Common myeloid progenitor, CD34-positive (primary cell): ENCODE measurements at regions not wholly inside any gene's neighbourhood (a gene's known extent, or its start where the extent isn't known, plus 50 kb on each side); places are given as distances from the start of the nearest gene placed in this dataset.

Experiments
- CTCF ChIA-PET: fragments of 350-600 bp; sonication (Branson Sonifier 250); formaldehyde crosslinking; loops from one replicate; lab custom pipeline; 2021; ENCODE audit warnings: antibody characterized with exemption; lab: Charles Lee
- POLR2A ChIA-PET: fragments of 350-600 bp; sonication (Branson Sonifier 250); formaldehyde crosslinking; loops from one replicate; lab custom pipeline; 2021; ENCODE audit warnings: antibody characterized with exemption; lab: Charles Lee
- DNase-seq, 3 donors: peaks; one replicate each; pipeline versions ENCODE4 v3.0.0 to v3.0.0-alpha.2; 2013
- H3K27ac ChIP-seq, 2 experiments: 1 replicate in 1 of 2; 2 replicates in 1 of 2; pipeline ENCODE4 v1.7.0; 2013; ENCODE audit warnings: inconsistent platforms in 2 of 2, low read length in 2 of 2, mild to moderate bottlenecking in 2 of 2, low read depth in 1 of 2, moderate library complexity in 1 of 2; ENCODE audit not compliant: severe bottlenecking in 2 of 2, insufficient read depth in 1 of 2, poor library complexity in 1 of 2
- H3K27me3 ChIP-seq, 5 experiments: replicated peaks in 2 of 5; 1 replicate in 3 of 5; 2 replicates in 2 of 5; pipeline versions ENCODE4 v1.6.1 to v1.7.0; 2013; ENCODE audit warnings: low read length in 4 of 5, mild to moderate bottlenecking in 2 of 5, moderate library complexity in 2 of 5, inconsistent platforms in 1 of 5; ENCODE audit not compliant: insufficient read depth in 5 of 5, control insufficient read depth in 4 of 5
- H3K36me3 ChIP-seq, 4 experiments: 1 replicate in 2 of 4; 2 replicates in 2 of 4; pipeline versions ENCODE4 v1.6.1 to v1.7.0; 2013; ENCODE audit warnings: low read length in 3 of 4, control low read depth in 1 of 4, mild to moderate bottlenecking in 1 of 4; ENCODE audit not compliant: control insufficient read depth in 4 of 4, insufficient read depth in 4 of 4
- H3K4me1 ChIP-seq, 4 experiments: 1 replicate in 3 of 4; 2 replicates in 1 of 4; pipeline versions ENCODE4 v1.6.1 to v1.7.1; 2013; ENCODE audit warnings: low read length in 3 of 4, mild to moderate bottlenecking in 3 of 4, control low read depth in 1 of 4, inconsistent platforms in 1 of 4, moderate library complexity in 1 of 4; ENCODE audit not compliant: control insufficient read depth in 4 of 4, insufficient read depth in 4 of 4; ENCODE audit errors: control extremely low read depth in 1 of 4
- H3K4me3 ChIP-seq, 7 experiments: 1 replicate in 4 of 7; 2 replicates in 3 of 7; pipeline versions ENCODE4 v1.5.1 to v1.7.0; 2013; ENCODE audit warnings: mild to moderate bottlenecking in 7 of 7, low read length in 6 of 7, moderate library complexity in 6 of 7, inconsistent platforms in 2 of 7, low read depth in 2 of 7, control low read depth in 1 of 7; ENCODE audit not compliant: insufficient read depth in 4 of 7, control insufficient read depth in 1 of 7; ENCODE audit errors: extremely low read depth in 1 of 7
- H3K9me3 ChIP-seq, 5 experiments: 1 replicate in 4 of 5; 2 replicates in 1 of 5; pipeline versions ENCODE4 v1.6.1 to v1.7.1; 2013; ENCODE audit warnings: low read length in 4 of 5, mild to moderate bottlenecking in 2 of 5, inconsistent platforms in 1 of 5, low read depth in 1 of 5, moderate library complexity in 1 of 5; ENCODE audit not compliant: control insufficient read depth in 4 of 5, insufficient read depth in 2 of 5; ENCODE audit errors: control extremely low read depth in 1 of 5
- WGBS: methylation state at CpG from one replicate; pipeline ENCODE4 v1.1.5; 2013; ENCODE audit not compliant: insufficient coverage; 5-methylcytosine and 5-hydroxymethylcytosine counted together

DNA sequence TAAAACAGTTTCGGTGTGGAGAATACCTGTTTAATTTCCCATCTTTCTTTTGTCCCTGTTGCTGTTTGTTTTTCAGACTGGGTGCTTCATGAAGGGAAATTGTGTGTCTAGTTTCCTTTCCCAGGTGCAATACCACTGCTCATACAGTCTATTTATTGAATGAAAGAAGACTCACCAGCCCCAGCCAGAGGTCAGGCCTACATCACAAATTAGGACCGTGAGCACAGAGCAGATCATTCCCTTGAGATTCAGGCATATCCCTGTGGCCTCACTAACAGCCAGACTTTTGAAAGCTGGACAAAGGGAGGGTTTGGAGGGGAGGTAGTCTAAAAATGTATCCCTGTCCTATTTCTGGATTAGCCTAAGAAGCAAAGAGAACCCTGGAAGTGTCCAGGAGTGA is 278.9 kb downstream of the IRS1 start:
- no peak overlapping the region for H3K27ac ChIP-seq
- WGBS: 100% methylated on average over 1 of the region's 2 CpGs
- no peaks in the 10 kb centered on the region for H3K9me3 ChIP-seq
- no peaks in the 10 kb centered on the region for H3K27me3 ChIP-seq
- no peaks in the 10 kb centered on the region for H3K4me1 ChIP-seq
- CTCF ChIA-PET: no interaction called here
- no peak overlapping the region for H3K4me3 ChIP-seq
- no peak for DNase-seq
- no peaks in the 10 kb centered on the region for H3K36me3 ChIP-seq
- POLR2A ChIA-PET: no interaction called here

DNA sequence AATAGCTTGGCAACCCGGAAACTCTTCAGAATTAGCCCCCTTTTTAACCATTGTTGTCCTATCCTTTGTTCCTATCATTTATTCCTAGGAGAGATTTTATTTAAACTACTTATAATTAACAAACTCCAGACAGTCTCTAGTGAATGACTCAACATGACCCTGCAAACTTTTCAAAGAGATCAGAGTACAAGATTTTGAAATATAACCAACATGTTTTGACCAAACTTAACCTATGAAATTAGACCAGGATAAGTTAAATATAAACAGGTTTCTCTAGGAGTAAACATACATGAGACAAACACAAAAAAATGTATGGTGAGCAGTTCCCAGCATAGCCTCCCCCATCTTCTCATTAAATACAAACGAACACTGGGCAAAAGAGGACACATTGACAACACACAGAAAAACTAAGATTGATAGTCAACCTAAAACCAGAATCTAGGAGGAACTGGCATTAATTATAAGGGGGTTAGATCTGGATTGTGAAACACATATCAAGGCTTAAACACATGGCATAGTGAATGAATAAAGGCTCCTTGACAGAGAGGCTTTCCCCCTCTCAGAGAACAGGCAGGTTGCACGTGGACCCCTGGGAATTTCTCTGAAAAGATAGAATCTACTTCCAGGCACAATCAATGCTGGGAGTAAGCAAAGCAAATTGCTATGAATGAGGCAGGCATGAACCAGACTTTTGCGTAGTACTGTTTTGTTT is 284.1 kb downstream of the IRS1 start:
- ChIA-PET CTCF (no interaction called here), POLR2A (no interaction called here)
- DNase-seq: no peak
- Histone ChIP-seq H3K36me3 (no peaks in the 10 kb centered on the region), H3K9me3 (no peaks in the 10 kb centered on the region), H3K4me3 (no peak overlapping the region), H3K27ac (no peak overlapping the region), H3K4me1 (no peaks in the 10 kb centered on the region), H3K27me3 (peaks cover 0 to 2% (median 0%) of the 10 kb centered on the region in 5 experiments)
- WGBS: 86% methylated on average over 1 of the region's 4 CpGs

DNA sequence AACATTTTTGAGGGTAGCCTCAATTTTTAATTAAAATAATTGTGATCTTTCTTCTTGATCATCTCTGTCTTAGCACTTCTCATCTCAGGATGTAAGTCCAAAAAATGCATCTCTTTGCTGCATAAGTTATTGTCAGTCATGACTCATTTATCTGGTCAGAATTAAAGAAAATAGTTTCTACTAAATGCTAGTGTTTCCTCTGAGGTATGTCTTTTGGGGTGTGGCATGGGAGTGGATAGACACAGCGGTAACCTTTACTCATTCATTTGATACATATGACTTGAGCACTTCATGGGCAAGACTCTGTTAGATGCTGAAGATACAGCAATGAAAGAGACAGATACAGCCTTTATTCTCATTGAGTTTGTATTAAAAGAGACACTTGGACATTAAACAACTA is 284.7 kb downstream of the IRS1 start:
- ChIA-PET POLR2A (no interaction called here), CTCF (no interaction called here)
- H3K27me3 ChIP-seq: peaks cover 0 to 2% (median 0%) of the 10 kb centered on the region in 5 experiments
- no peak overlapping the region for H3K27ac ChIP-seq
- no peaks in the 10 kb centered on the region for H3K9me3 ChIP-seq
- no peak for DNase-seq
- no peak overlapping the region for H3K4me3 ChIP-seq
- WGBS: no CpG with 5 or more reads among the region's 1 CpG
- no peaks in the 10 kb centered on the region for H3K36me3 ChIP-seq
- no peaks in the 10 kb centered on the region for H3K4me1 ChIP-seq

DNA sequence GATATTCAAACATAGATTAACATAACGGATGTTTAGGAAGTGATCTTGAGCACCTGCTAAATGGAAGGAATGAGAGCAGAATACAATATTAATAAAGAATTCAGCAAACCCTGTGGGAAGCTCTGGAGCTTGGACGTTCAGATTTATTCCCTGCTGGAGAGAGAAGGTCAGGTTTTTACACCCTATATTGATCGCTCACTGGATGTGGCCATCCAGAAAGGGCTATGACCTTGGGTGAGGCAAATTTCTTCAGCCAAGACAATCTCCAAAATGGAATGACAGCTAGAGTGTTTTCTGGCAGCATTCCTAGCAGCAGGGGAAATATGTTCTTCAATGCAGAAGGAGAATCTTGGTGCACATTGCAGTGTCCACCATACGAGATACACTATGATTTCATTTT is 288.3 kb downstream of the IRS1 start:
- WGBS: 96% methylated on average over 3 of the region's 4 CpGs

DNA sequence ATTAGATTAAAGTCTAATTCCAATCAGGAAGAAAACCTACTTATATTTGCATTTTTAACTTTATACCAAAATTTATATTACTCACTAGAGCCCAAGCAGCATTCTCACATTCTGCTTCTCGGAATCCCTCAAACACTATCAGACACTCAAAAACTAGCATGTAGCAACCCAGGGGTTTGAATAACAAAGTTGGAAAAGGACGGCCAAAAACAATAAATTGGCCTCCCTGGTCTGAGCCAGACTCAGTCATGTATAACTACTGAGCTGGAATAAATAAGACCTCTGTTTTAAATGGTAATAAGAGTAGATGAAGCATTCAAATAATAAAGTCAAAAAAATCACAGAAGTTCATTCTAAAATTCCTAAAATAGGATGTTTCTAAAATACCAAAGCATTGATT is 290.9 kb downstream of the IRS1 start:
- CTCF ChIA-PET: no interaction called here
- 90% methylated on average over 2 of the region's 2 CpGs for WGBS
- DNase-seq: no peak
- Histone ChIP-seq H3K4me3 (no peak overlapping the region), H3K27me3 (peaks cover 0 to 2% (median 0%) of the 10 kb centered on the region in 5 experiments), H3K27ac (no peak overlapping the region), H3K4me1 (no peaks in the 10 kb centered on the region), H3K36me3 (no peaks in the 10 kb centered on the region), H3K9me3 (no peaks in the 10 kb centered on the region)
- POLR2A ChIA-PET: no interaction called here

More for the DNA sequence above, 288.3 kb downstream of the IRS1 start:
- Histone ChIP-seq H3K9me3 (no peaks in the 10 kb centered on the region), H3K27me3 (peaks cover 0 to 2% (median 0%) of the 10 kb centered on the region in 5 experiments), H3K4me3 (no peak overlapping the region), H3K27ac (no peak overlapping the region), H3K4me1 (no peaks in the 10 kb centered on the region), H3K36me3 (no peaks in the 10 kb centered on the region)
- CTCF ChIA-PET: no interaction called here
- POLR2A ChIA-PET: no interaction called here
- no peak for DNase-seq

DNA sequence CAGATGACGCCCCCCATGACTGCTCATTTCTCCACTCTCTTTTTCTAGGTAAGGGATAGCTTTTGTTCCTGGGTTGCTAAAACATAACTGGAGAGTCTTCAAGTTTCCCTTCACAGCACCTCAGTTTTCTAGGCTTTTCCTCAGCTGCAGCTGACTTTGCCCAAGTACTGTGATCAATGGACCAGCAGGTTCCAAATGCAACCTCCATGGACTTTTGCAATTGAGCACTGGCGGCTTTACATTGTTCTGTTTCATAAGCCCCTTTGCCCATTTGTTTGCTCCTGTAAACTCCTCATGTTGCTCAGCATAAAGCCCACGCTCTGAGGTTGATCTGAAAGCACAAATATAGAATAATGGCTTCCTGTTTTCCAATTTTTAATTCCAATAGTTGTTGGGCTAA is 291.6 kb downstream of the IRS1 start:
- CTCF ChIA-PET: no interaction called here
- no peak for DNase-seq
- peaks cover 0 to 2% (median 0%) of the 10 kb centered on the region in 5 experiments for H3K27me3 ChIP-seq
- no peaks in the 10 kb centered on the region for H3K36me3 ChIP-seq
- WGBS: 90% methylated on average over 2 of the region's 3 CpGs
- no peaks in the 10 kb centered on the region for H3K4me1 ChIP-seq
- no peak overlapping the region for H3K4me3 ChIP-seq
- no peak overlapping the region for H3K27ac ChIP-seq
- H3K9me3 ChIP-seq: no peaks in the 10 kb centered on the region
- POLR2A ChIA-PET: no interaction called here

DNA sequence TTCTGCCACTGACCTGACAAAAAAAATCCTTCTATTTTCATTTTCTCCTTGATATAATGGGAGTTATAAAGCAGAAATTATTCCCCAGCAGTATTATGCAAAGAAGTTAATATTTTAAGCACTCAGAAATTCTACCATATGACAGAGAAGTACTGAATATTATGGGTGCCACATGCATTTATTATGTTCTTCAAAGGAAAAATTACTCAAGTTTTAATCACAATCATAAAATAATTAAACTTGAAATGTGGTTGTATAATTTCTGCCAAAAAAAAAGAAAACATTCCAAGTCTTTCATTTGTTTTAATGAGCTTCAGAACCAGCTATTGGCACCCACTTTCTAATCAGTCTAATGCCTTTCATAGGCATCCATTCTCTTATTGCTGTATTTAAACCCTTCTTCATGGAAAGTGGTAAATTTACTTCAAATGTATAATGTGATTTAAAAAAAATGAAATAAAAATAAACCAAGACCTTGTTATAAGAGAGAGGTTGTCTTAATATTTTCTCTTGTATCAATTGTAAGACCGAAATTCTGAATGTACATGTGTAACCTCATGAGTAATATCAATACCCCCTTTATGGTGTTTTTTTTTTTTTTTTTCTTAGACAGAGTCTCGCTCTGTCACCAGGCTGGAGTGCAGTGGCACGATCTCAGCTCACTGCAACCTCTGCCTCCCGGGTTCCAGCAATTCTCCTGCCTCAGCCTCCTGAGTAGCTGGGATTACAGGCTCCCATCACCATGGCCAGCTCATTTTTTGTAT is 302.3 kb downstream of the IRS1 start:
- Histone ChIP-seq H3K36me3 (no peaks in the 10 kb centered on the region), H3K27me3 (no peaks in the 10 kb centered on the region), H3K27ac (no peak overlapping the region), H3K9me3 (no peaks in the 10 kb centered on the region), H3K4me1 (no peaks in the 10 kb centered on the region), H3K4me3 (no peak overlapping the region)
- ChIA-PET CTCF (no interaction called here), POLR2A (no interaction called here)
- DNase-seq: no peak
- WGBS: no CpG with 5 or more reads among the region's 4 CpGs
